GM23338 (cell line): ENCODE measurements at regions not wholly inside any gene's neighbourhood (a gene's known extent, or its start where the extent isn't known, plus 50 kb on each side); places are given as distances from the start of the nearest gene placed in this dataset.

Experiments
- EZH2 ChIP-seq: fragments of 200-600 bp; sonication (generic); IDR thresholded peaks from one replicate; pipeline ENCODE4 v1.8.0; 2017; ENCODE audit warnings: antibody characterized with exemption, mild to moderate bottlenecking, low read depth; ENCODE audit not compliant: unreplicated experiment
- POLR2AphosphoS5 ChIP-seq: IDR thresholded peaks from 2 replicates; pipeline ENCODE4 v1.6.1; 2016; ENCODE audit warnings: antibody characterized with exemption, low read depth

DNA sequence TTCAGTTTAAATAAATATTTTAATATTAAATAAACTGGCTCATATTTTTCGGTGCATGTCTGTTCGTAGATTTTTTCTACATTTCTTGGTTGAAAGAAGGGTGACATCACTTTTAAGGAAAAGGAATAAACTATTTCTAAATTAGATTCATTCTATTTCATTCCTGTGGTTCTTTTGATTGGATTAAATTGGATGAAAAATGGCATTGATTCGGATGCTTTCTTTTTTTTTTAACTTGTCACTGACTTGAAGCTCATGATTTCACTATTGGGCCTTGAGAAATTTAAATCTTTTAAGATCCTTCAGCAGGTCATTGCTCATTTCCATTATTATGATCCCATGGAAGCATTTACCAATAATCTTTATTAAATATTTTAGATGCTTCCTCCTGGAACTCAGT is 113.1 kb upstream of the RASSF8 start:
- no peak for TF ChIP-seq POLR2AphosphoS5
- TF ChIP-seq EZH2 = no peak
